ENCODE measurements at regions not wholly inside any gene's neighbourhood (a gene's known extent, or its start where the extent isn't known, plus 50 kb on each side); places are given as distances from the start of the nearest gene placed in this dataset.

DNA sequence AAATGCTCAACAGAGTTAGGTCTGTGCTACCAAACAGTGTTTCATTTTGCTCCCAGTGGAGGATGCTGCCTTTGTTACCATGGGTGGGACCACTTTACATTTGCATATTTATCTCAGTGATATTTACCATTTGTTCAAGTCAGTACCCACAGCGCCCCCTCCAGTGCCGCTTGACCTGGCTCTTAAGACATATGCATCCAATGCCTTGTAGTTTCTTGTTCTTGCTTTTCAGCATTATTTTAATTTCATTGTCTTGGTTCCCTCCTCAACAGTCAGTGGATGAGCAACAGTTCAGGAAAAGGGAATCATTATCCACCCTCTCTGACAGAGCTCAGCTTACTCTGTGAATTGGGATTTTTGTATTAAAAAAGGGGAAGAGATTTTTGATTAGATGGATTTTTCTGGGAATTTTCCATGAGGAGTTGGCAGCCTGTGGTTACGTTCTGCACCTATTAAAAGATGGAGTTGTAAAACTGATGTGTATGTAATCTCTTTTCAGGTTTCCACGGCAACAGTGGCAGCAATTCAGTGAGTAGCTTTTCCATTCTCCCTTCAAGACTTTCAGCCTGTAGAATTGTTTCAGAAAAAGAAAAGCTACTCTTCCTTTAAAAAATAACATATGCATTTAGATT is 240.5 kb upstream of the DAAM1 start:
- DNase-seq (ENCODE audit: low read depth in 2 of 2): no peak

DNA sequence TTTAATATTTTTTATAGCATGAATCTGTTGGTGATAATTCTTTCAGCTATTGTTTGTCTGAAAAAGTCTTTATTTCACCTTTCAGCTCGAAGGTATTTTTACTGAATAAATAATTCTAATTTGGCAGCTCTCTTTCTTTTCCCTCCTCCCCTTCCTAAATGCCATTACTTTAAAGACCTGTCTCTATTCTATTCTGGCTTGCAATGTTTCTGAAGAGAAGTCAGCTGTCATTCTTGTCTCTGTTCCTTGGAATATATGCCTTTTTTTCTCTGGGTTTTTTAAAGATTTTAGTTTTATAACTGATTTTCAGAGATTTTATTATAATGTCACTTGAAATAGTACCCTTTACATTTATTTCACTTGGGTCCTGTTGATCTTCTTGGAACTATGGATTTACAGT is 237.9 kb upstream of the DAAM1 start:
- DNase-seq (ENCODE audit: low read depth in 2 of 2): no peak

DNA sequence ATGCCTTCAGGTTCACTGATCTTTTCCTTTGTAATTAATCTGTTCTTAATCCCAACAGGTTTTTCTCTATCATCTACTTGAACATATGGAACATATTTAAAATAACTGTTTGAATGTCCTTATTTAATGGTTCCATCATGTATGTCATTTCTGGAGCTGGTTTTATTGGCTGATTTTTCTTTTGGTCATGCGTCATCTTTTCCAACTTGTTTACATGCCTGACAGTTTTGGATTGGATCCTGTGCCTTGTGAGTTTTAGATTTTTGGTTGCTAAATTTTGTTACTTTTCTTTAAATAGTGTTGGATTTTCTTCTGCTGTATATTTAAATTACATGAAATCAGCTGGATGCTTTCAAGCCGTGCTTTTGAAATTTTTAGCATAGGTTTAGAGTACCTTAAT is 237.3 kb upstream of the DAAM1 start:
- DNase-seq (ENCODE audit: low read depth in 2 of 2): no peak

DNA sequence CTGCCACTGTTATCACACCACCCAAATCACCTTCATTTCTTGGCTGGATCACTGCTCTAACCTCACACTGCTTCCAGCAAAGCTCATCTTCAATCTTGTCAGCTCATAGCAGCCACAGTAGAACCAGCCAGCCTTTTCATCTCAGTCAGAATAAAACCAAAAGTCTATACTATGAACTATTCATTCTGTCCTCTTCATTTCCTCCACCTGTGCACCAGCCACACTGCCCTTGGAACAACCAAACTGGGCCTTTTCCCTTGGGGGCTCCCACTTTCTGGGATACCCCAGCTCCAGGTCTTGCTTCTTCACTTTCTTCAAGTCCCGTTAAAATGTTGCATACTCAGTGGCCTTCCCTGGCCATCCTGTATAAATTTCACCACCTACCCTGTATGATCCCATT is 234.4 kb upstream of the DAAM1 start:
- no peak for DNase-seq (ENCODE audit: low read depth in 2 of 2)

DNA sequence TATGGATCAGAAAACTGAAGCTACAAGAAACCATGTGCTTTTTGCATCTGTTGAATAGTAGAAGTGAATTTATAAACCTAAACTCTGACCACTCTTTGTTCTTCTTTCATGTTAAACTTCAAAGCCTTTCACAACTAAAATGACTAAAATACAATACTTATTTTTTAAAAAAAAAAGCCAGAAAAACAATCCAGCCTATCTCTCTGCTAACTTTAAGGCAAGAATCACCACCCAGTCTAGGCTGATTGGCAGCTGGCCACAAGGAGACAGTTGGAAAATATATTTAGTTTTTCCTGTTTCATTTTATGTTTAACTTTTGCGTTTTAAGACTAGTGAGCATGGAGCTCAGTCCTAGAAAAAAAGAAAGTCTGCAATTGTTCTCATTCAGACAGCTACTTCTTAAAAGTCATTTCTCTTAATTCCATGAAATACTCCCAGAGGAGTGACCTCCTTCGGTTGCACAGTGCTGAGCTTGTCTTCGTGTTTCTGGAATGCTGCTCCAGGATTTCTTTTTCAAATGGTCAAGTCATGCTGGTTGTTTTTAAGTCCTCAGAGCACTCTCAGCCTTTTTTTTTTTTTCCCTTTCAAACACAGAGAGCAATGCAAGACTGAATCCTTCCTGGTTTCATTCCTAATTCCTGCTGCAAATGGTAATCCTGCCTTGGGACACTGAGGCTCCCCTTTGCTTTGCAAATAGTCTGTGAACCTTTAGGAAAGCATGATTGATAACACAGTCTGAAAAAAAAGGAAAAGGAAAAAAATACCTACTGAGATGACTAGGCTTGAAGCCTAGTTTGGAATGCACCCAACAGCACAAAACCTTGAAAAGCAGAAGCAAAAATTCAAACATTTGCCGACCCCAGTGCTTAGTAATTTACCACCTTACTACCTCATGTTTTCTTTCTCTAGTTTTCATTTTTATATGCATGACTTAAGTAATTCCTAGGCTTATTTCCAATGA is 233.3 kb upstream of the DAAM1 start:
- no peak for DNase-seq (ENCODE audit: low read depth in 2 of 2)

DNA sequence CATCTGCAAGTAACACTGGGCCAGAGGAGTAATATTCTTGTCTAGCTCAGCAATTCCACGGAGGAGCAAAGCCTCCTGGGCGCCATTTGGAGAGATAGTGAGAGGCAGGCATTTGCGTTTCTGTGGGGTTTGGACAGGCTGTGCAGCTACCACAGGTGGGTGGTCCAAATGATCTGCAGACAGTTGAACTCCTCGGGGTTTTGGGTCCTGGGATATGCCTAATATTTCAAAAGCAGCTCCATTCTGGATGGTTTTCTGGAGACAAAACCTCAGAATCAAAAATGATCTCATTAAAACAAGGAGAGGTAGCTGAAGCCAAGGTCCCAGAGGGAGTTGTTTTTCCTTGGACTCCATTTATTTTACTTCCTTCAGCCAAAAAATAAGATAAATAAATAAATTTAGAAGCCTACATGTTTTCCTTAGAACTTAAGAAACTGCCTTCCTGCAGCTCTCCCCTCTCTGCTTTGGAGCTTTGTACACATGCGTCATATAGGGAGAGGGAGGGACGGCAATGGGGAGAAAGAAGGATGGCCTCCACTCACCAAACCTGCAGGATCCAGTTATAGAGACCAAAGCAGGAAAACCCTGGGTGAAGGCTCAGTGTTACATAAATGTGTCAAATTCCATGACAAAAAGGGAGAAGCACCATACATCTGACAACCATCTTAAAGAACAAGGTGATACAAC is 227.3 kb upstream of the DAAM1 start:
- no peak for DNase-seq (ENCODE audit: low read depth in 2 of 2)

DNA sequence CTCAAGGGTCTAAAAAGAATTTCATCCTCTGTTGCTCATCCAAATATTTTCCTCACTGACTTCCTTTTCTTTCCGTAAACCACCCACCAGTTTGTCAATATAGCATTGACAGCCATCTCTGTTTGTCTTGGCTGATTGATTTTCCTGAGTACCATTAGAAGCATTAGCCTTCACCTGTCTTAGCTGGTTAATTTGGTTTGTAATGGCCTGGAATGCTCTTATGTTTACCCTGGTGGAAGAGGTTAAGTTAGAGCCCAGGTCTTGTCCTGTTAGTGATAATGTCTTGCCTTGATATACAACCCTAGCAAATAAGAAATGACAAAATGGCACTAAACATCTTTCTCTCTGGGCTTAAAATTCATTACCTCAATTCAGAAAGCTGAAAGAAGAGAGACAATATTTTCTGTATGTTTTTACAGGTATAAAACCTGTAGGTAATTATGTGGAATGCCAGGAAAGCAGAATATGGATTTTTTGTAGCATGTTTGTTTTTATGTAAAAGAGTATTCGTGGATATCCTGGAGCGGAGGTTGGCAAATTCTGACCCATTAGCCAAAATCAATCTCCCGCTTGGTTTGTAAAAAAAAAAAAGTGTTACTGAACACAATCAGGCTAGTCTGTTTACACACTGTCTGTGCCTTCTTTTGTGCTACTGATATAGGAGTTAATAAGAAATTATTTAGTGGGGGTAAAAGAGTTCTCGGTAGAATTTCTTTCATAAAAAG is 224.4 kb upstream of the DAAM1 start:
- DNase-seq (ENCODE audit: low read depth in 2 of 2): no peak

DNA sequence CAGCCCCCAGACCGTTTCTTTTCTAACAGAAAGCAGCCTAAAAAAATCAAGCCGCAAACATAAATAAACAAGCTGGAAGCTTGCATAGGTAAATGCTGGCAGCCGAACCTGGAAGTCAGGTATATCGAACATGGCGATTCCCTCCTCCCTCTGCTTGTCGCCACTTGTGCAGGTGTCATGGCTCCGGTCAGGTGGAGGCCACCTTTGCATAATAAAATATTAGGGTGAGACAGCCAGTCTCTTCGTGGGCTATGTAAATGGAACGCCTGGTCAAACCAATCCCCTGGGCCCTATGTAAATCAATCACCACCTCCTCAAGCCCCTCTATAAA is 223.9 kb upstream of the DAAM1 start:
- no peak for DNase-seq (ENCODE audit: low read depth in 2 of 2)

DNA sequence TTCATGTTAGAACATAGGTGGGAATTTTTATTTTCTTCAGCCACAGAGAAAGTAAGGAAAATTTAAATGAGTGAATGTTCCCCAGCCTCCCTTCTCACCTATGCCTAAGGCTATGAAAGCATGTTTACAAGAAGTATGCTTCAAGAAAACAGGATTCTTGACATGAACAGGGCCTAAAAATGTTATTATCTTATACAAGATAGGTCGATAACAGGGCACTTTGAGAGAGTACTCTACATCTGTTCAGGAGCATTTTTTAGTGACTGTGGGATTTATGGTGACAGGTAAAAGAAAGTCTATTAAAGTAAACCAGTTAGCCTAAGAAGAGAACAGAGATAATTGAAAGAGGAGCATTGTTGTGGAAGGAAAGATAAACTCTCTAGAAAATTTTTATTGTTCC is 222.9 kb upstream of the DAAM1 start:
- no peak for DNase-seq (ENCODE audit: low read depth in 2 of 2)

DNA sequence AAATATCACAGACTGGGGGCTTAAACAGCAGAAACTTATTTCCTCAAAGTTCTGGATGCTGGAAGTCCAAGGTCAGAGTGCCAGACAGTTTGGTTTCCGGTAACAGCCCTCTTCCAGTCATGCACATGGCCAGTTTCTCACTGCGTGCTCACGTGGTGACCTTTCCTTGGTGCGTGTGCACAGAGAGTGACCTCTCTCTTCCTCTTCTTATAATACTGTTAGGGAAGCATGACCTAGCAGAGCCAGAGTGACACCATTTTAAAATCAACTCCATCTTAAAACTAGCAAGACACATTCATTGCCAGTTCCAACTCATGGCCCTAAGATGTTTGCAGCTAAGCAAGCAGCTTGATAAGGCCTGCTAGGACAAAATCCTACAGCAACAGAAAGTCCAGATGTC is 221.5 kb upstream of the DAAM1 start:
- DNase-seq (ENCODE audit: low read depth in 2 of 2): no peak

DNA sequence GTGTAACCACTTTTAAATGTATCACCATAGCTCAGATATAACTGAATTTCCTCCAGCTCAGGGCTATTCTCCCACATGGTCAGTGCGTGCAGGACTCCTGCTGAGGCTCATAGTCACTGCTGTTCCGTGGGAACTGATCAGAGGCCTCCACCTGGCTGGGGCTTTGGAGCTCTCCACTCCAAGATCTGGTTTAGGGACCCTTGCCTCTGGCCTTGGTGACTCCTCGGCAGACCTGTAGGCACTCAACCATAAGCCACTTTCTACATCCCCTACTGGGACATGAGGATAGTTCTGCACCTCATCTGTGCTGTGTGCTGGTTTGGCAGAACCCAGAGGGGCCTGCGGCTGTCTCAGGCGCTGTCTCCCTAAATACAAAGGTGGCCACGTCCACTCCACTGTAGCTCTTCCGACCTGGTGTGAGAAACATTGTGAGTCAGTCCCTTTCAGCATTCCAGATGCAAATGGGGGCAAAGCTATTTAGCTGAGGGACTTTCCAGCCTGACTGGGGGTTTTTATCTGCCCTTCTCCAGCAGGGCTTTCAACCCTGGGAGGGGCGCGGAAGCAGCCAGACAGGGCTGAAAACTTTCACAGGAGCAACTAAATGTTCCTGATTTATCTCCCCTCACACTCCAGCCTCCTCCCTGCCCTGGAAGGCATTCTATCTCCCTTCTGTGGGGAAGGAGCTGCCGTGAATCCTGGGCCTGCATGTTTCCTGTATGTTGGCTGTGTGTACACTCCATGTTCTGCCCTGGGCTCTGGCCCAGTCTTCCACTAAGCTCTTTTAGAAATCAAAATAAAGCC is 218.3 kb upstream of the DAAM1 start:
- no peak for DNase-seq (ENCODE audit: low read depth in 2 of 2)

DNA sequence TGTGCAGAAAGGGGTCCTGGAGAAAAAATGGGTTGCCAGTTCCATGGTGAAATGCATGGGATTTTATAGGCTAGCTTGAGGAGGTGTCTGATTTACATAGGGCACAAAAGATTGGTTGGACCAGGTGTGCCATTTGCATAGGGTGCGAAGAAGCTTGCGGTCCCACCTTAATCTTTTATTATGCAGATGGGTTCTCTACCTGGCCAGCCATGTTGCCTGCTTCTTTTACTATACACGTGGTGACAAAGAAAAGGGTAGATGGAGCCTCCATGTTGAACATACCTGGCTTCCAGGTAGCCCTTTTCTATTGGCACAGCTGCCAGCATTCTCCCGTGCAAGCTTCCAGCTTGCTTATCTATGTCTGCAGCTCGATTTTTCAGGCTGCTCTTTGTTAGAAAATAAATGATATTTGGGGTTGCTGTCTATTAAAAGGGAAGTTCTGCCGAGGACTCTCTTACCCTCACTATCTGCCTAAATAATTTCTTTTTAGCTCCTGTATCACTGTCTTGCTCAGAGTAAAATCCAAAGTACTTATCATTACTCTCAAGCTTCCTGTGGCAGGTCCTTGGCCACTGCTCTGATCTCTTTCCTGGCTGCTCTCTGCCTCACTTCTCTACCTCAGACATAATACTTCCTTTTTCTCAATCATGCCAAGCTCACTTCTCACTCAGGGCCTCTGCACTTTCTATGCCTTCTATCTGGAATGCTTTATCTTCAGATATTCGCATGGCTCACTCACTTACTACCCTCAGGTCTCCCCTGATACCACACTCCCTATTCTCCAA is 216.0 kb upstream of the DAAM1 start:
- no peak for DNase-seq (ENCODE audit: low read depth in 2 of 2)

DNA sequence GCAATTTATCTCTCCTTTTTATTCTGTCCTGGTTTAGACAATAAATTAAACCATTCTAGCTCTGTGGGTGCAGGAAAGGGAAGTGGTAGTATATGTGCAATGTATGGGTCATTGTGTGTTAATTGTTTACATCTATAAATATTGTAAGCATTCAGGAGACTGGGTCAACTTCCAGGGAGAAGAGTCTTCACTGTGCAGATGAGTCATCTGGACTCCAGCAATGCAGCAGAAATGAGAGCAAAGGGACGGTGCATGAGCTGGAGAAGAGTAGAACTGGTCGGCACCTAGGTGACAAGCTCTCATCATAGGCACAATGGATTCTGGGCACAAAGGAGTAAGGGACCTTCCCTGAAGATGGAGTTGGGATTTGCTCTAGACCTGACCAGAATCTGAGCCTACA is 211.1 kb upstream of the DAAM1 start:
- DNase-seq (ENCODE audit: low read depth in 2 of 2): no peak

DNA sequence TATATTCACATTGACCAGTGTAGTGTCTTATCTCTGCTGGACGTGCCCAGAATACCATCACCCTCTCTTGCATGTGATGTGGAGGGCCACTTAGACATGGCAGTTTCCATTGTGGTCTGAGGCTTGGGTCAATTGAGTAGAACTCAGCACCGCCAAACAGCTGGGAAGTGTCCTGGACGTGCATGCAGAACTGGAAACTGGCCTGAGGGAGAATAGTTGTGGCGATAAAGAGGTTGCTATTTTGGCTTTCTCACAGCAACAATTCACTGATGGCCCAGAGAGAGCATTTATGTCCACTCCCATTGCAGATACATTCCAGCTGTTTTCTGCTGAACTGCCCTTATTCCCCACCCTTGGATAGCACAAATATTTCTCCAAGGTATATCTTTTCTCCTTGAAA is 210.1 kb upstream of the DAAM1 start:
- DNase-seq (ENCODE audit: low read depth in 2 of 2): no peak

DNA sequence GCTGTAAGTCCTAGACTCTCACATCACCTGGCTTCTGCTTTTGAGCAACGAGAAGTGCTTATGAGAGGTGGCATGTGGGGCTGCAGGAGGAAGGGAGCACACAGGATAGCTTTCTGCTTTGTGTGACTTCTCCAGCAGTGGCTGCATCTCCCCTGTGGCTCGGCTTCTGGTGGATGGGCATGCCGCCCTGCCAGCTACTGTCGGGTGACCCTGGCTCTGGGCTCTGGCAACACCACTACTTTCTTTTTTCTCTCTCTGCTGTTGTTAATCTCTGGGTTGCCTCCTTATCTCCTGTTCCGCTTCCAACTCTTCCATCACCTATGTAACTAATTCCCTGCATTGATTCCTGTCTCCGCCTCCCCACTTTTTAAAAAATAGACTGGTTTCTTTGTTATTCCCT is 209.1 kb upstream of the DAAM1 start:
- no peak for DNase-seq (ENCODE audit: low read depth in 2 of 2)

DNA sequence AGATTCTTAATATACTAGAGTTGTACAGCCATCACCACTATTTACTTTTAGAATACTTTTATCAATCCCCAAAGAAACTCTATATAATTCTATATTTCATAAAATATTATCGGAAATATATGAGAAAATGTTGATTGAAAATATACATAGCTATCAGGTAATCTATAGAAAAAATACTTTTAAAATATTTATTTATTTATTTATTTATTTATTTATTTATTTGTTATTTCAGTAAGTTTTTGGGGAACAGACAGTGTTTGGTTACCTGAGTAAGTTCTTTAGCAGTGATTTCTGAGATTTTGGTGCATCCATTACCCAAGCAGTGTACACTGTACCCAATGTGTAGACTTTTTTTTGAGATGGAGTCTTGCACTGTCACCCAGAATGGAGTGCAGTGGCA is 206.6 kb upstream of the DAAM1 start:
- DNase-seq (ENCODE audit: low read depth in 2 of 2): no peak

DNA sequence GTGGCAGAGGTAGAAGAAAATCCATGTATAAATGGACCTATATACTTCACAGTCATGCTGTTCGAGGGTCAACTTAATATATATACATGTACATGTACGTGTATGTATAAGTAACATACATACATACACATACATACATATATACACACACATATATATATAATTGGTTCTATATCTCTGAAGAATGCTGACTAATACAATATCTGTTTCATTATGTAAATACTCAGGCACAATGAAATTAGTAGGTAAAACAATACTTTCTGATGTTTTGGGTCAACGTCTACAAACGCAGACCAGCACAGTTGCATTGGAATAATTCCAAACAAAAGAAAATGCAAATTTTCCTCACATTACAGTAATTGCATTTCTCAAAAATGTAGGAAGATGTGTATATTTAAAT is 202.7 kb upstream of the DAAM1 start:
- no peak for DNase-seq (ENCODE audit: low read depth in 2 of 2)

DNA sequence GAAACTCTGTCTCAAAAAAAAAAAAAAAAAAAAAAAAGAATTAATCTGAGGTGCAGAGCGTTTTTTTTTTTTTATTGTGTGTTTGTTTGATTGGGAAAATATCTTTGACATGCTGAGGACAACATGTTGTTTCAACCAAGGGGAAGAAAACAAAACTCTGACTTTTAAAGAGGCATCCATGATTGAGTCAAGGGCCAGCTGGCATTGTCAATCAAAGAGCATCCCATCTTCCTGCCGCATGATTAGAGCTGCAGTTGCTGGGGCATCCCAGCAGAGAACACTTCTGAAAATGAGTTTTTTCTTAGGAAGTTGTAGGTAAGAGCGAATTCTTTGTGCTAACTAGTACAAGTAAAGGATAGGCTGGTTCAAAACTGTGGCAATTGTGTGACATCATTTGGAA is 200.9 kb upstream of the DAAM1 start:
- no peak for DNase-seq (ENCODE audit: low read depth in 2 of 2)

DNA sequence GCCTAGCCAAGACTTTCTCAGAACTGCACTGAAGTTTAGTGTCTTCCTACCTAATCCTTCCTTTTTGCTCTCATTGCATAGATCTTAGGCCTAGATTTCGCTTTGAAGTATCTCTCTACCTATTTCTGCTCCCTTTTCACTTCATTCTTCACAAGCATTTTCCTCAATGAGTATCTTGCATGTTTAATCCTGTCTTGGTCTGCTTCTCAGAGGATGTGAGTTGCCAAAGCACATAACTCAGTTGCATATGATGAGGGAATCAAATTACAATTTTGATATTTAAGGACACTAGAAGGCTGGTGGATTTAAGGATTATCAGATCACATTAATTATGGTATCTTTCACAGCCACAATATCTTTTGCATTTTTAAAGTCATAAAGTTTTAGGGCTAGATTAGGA is 195.5 kb upstream of the DAAM1 start:
- no peak for DNase-seq (ENCODE audit: low read depth in 2 of 2)

DNA sequence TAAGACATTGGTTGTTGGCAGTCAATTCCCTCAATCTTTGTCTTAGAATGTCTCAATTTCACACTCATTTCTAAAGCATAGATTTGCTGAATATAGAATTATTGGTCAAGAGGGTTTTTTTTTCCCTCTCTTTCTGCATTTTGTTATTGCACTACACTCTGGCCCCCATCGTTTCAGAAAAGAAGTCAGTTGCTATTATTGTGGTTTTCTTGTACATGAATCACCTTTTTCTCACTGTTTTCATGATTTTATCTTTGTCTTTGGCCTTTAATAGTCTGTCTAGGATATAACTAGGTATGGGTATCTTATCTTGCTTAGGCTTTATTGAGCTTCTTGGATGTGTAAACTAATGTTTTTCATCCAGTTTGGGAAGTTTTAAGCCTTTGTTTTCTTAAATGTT is 194.3 kb upstream of the DAAM1 start:
- no peak for DNase-seq (ENCODE audit: low read depth in 2 of 2)

DNA sequence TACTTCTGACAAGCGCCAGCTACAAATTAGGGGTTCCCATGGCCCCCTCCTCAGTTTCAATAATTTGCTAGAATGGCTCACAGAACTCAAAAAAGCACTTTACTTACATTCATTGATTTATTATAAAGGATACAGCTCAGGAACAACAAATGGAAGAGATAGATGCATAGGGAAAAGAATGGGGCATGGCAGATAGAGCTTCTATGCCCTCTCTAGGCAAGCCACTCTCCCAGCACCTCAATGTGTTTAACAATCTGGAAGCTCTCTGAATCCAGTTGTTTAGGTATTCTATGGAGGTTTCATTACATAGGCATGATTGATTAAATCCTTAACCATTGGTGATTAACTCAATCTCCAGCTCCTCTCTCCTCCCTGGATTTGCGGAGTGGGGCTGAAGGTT is 184.5 kb upstream of the DAAM1 start:
- no peak for DNase-seq (ENCODE audit: low read depth in 2 of 2)
